ENCODE measurements at regions not wholly inside any gene's neighbourhood (a gene's known extent, or its start where the extent isn't known, plus 50 kb on each side); places are given as distances from the start of the nearest gene placed in this dataset.

- BruUV-seq (replicated peaks): no TSS peak
- DNase-seq (ENCODE audit: low read depth, low spot score): no peak
- ChIA-PET CTCF (no interaction called here), POLR2A (interaction anchor here (0.5 kb wide), 1 partner anchor 18 kb away, joined by 5 read pairs; no protein-coding TSS in a partner anchor), SMC1A (ENCODE audit: uncharacterized antibody, unreplicated experiment) (interaction anchor here (2.1 kb wide), 1 partner anchor 15 kb away, joined by 4 read pairs; no protein-coding TSS in a partner anchor), RAD21 (ENCODE audit: unreplicated experiment) (no interaction called here)
- Histone ChIP-seq H3K27ac (ENCODE audit: control insufficient read depth, insufficient read depth) (no peak overlapping the region), H3K4me1 (ENCODE audit: control insufficient read depth, insufficient read depth, low read length) (no peaks in the 10 kb centered on the region), H3K27me3 (replicated peaks in 1 of 2; ENCODE audit: control insufficient read depth in 2 of 2, insufficient read depth in 2 of 2, low read length in 1 of 2) (no peaks in the 10 kb centered on the region), H4K20me1 (ENCODE audit: control insufficient read depth, insufficient read depth) (no peaks in the 10 kb centered on the region), H3K9ac (ENCODE audit: control insufficient read depth, insufficient read depth, low read length) (no peak overlapping the region), H3K9me3 (replicated peaks; ENCODE audit: control insufficient read depth, insufficient read depth, low read length) (no peaks in the 10 kb centered on the region), H3K36me3 (ENCODE audit: control insufficient read depth in 2 of 2, insufficient read depth in 2 of 2, low read length in 1 of 2) (no peaks in the 10 kb centered on the region), H2AFZ (ENCODE audit: control insufficient read depth, low read depth, low read length) (no peak overlapping the region), H3K79me2 (ENCODE audit: control insufficient read depth, insufficient read depth, low read length) (no peaks in the 10 kb centered on the region), H3K4me3 (no peak overlapping the region), H3K4me2 (ENCODE audit: control insufficient read depth, insufficient read depth) (no peak overlapping the region)
- intact Hi-C loops (cut with micrococcal nuclease; ENCODE audit: unreplicated experiment) (no loop called here), in situ Hi-C loops (cut with MboI) (no loop called here)
- 18% methylated on average over 2 of the region's 2 CpGs for WGBS (ENCODE audit: insufficient coverage, insufficient replicate concordance, low lambda C conversion rate, missing lambda C conversion rate)
- no peak for ATAC-seq
- FAIRE-seq: no peak
- TF ChIP-seq RCOR1 (conservative IDR thresholded peaks at IDR 0.05; ENCODE audit: low read depth, low read length) (no peak), ZSCAN29 (IDR thresholded peaks at IDR 0.05) (no peak)
Observed at GRCh38 chr5:118196229-118196628, 792.1 kb downstream of the DTWD2 start.

GRCh38 chr5:118195211-118195610 lies 793.1 kb downstream of the DTWD2 start:
- RAD21 ChIA-PET (ENCODE audit: unreplicated experiment): no interaction called here
- SMC1A ChIA-PET (ENCODE audit: uncharacterized antibody, unreplicated experiment): interaction anchor here (0.5 to 2.1 kb wide), 3 partner anchors 11 to 1725 kb away, joined by 3 to 4 read pairs (median 3); no protein-coding TSS in a partner anchor
- TF ChIP-seq KLF5 (IDR thresholded peaks at IDR 0.05; ENCODE audit: partially characterized antibody) (no peak), EGR1 (IDR thresholded peaks at IDR 0.05; ENCODE audit: borderline replicate concordance in 1 of 2, low read depth in 2 of 2, low read length in 2 of 2) (no peak), ZNF622 (IDR thresholded peaks at IDR 0.05) (no peak), IRF4 (IDR thresholded peaks at IDR 0.05; ENCODE audit: low read depth, low read length) (no peak), ZBTB40 (IDR thresholded peaks at IDR 0.05; ENCODE audit: borderline replicate concordance) (no peak), SRF (IDR thresholded peaks at IDR 0.05; ENCODE audit: low read depth in 2 of 2, low read length in 2 of 2) (no peak), HCFC1 (IDR thresholded peaks at IDR 0.05; ENCODE audit: low read length) (no peak), JUNB (IDR thresholded peaks at IDR 0.05) (no peak), RCOR1 (conservative IDR thresholded peaks at IDR 0.05; ENCODE audit: low read depth, low read length) (no peak)
- FAIRE-seq (no peak), ATAC-seq (no peak), DNase-seq (ENCODE audit: low read depth, low spot score) (no peak)
- in situ Hi-C loops (cut with MboI) (no loop called here), intact Hi-C loops (cut with micrococcal nuclease; ENCODE audit: unreplicated experiment) (no loop called here)
- H3K36me3 ChIP-seq (ENCODE audit: control insufficient read depth in 2 of 2, insufficient read depth in 2 of 2, low read length in 1 of 2): no peaks in the 10 kb centered on the region
- no peak overlapping the region for H3K27ac ChIP-seq (ENCODE audit: control insufficient read depth, insufficient read depth)
- CTCF ChIA-PET: interaction anchor here (0.6 kb wide), 1 partner anchor 590 kb away, joined by 3 read pairs; no protein-coding TSS in a partner anchor
- H3K9ac ChIP-seq (ENCODE audit: control insufficient read depth, insufficient read depth, low read length): no peak overlapping the region
- POLR2A ChIA-PET: interaction anchor here (0.6 kb wide), 1 partner anchor 417 kb away, joined by 5 read pairs; no protein-coding TSS in a partner anchor
- no peaks in the 10 kb centered on the region for H4K20me1 ChIP-seq (ENCODE audit: control insufficient read depth, insufficient read depth)
- WGBS (ENCODE audit: insufficient coverage, insufficient replicate concordance, low lambda C conversion rate, missing lambda C conversion rate): 4% methylated on average over 4 of the region's 4 CpGs
- no peaks in the 10 kb centered on the region for H3K9me3 ChIP-seq (replicated peaks; ENCODE audit: control insufficient read depth, insufficient read depth, low read length)
- no peak overlapping the region for H2AFZ ChIP-seq (ENCODE audit: control insufficient read depth, low read depth, low read length)
- H3K79me2 ChIP-seq (ENCODE audit: control insufficient read depth, insufficient read depth, low read length): no peaks in the 10 kb centered on the region
- H3K4me2 ChIP-seq (ENCODE audit: control insufficient read depth, insufficient read depth): no peak overlapping the region
- no peaks in the 10 kb centered on the region for H3K27me3 ChIP-seq (replicated peaks in 1 of 2; ENCODE audit: control insufficient read depth in 2 of 2, insufficient read depth in 2 of 2, low read length in 1 of 2)
- BruUV-seq (replicated peaks): no TSS peak
- H3K4me3 ChIP-seq: no peak overlapping the region
- H3K4me1 ChIP-seq (ENCODE audit: control insufficient read depth, insufficient read depth, low read length): no peaks in the 10 kb centered on the region

All from GM12878 (cell line).